ENCODE measurements at regions not wholly inside any gene's neighbourhood (a gene's known extent, or its start where the extent isn't known, plus 50 kb on each side); places are given as distances from the start of the nearest gene placed in this dataset.

DNA sequence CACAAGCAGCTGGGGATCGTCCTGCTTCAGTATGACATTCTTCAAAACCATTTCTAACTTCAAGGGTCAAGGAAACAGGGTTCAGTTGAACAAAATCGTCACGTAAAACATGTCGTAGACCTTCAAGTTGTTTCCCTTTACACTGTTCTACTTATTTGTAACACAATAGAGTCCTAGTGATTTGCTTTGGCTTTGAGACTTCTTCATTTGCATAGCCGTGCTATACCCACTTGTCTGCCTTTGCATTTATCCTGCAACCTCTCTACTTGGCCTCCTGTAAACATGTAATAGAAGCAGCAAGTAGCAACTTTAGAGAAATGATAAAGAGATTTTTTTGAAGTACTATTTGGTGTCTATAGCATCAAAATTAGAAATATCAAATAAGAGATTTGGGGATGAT, 194.9 kb downstream of the SLC7A11 start:
- no peaks in the 10 kb centered on the region for H3K4me1 Mint-ChIP-seq
- H3K9me3 Mint-ChIP-seq, result peaks cover 0 to 3% (median 0%) of the 10 kb centered on the region in 11 donors
- H3K36me3 Mint-ChIP-seq, result no peaks in the 10 kb centered on the region
- POLR2A ChIA-PET, result no interaction called here
- H3K9me3 ChIP-seq (ENCODE audit: control insufficient read depth in 2 of 3, low read length in 3 of 3), result no peaks in the 10 kb centered on the region
- H3K27me3 Mint-ChIP-seq, result no peaks in the 10 kb centered on the region
- no peak for DNase-seq
- no peak overlapping the region for H3K27ac ChIP-seq (ENCODE audit: low read depth, low read length)
- no peak overlapping the region for H3K4me3 Mint-ChIP-seq
- H3K27ac Mint-ChIP-seq, result no peak overlapping the region
- no peaks in the 10 kb centered on the region for H3K36me3 ChIP-seq (ENCODE audit: control insufficient read depth in 2 of 3, insufficient read depth in 3 of 3, low read length in 3 of 3)
- CTCF ChIA-PET, result no interaction called here
- intact Hi-C loops (cut with micrococcal nuclease), result no loop called here
- H3K4me1 ChIP-seq (ENCODE audit: control insufficient read depth in 2 of 2, insufficient read depth in 2 of 2, low read length in 2 of 2), result no peaks in the 10 kb centered on the region
- H3K4me3 ChIP-seq (ENCODE audit: low read length), result no peak overlapping the region
- ATAC-seq, result no peak
- no peaks in the 10 kb centered on the region for H3K27me3 ChIP-seq (ENCODE audit: control insufficient read depth in 2 of 2, insufficient read depth in 2 of 2, low read length in 2 of 2)

GRCh38 chr4:138045036-138045435, 197.1 kb downstream of the SLC7A11 start:
- H3K9me3 Mint-ChIP-seq, result peaks cover 0 to 3% (median 0%) of the 10 kb centered on the region in 11 donors
- no peaks in the 10 kb centered on the region for H3K27me3 ChIP-seq (ENCODE audit: control insufficient read depth in 2 of 2, insufficient read depth in 2 of 2, low read length in 2 of 2)
- ATAC-seq (no peak), DNase-seq (no peak)
- no peaks in the 10 kb centered on the region for H3K36me3 ChIP-seq (ENCODE audit: control insufficient read depth in 2 of 3, insufficient read depth in 3 of 3, low read length in 3 of 3)
- H3K9me3 ChIP-seq (ENCODE audit: control insufficient read depth in 2 of 3, low read length in 3 of 3), result no peaks in the 10 kb centered on the region
- H3K36me3 Mint-ChIP-seq, result no peaks in the 10 kb centered on the region
- H3K27ac ChIP-seq (ENCODE audit: low read depth, low read length), result no peak overlapping the region
- no peak overlapping the region for H3K27ac Mint-ChIP-seq
- H3K4me3 ChIP-seq (ENCODE audit: low read length), result no peak overlapping the region
- intact Hi-C loops (cut with micrococcal nuclease), result no loop called here
- no peak overlapping the region for H3K4me3 Mint-ChIP-seq
- no peaks in the 10 kb centered on the region for H3K4me1 Mint-ChIP-seq
- H3K4me1 ChIP-seq (ENCODE audit: control insufficient read depth in 2 of 2, insufficient read depth in 2 of 2, low read length in 2 of 2), result no peaks in the 10 kb centered on the region
- ChIA-PET POLR2A (no interaction called here), CTCF (no interaction called here)
- no peaks in the 10 kb centered on the region for H3K27me3 Mint-ChIP-seq

GRCh38 chr4:138039010-138039409, 203.1 kb downstream of the SLC7A11 start:
- no peak for ATAC-seq
- Mint-ChIP-seq H3K27me3 (no peaks in the 10 kb centered on the region), H3K4me1 (no peaks in the 10 kb centered on the region), H3K4me3 (no peak overlapping the region), H3K9me3 (peaks cover 0 to 2% (median 0%) of the 10 kb centered on the region in 11 donors), H3K36me3 (no peaks in the 10 kb centered on the region), H3K27ac (no peak overlapping the region)
- no peaks in the 10 kb centered on the region for H3K4me1 ChIP-seq (ENCODE audit: control insufficient read depth in 2 of 2, insufficient read depth in 2 of 2, low read length in 2 of 2)
- POLR2A ChIA-PET, result no interaction called here
- H3K27me3 ChIP-seq (ENCODE audit: control insufficient read depth in 2 of 2, insufficient read depth in 2 of 2, low read length in 2 of 2), result no peaks in the 10 kb centered on the region
- H3K27ac ChIP-seq (ENCODE audit: low read depth, low read length), result no peak overlapping the region
- no peak overlapping the region for H3K4me3 ChIP-seq (ENCODE audit: low read length)
- CTCF ChIA-PET, result no interaction called here
- no peak for DNase-seq
- H3K9me3 ChIP-seq (ENCODE audit: control insufficient read depth in 2 of 3, low read length in 3 of 3), result no peaks in the 10 kb centered on the region
- no peaks in the 10 kb centered on the region for H3K36me3 ChIP-seq (ENCODE audit: control insufficient read depth in 2 of 3, insufficient read depth in 3 of 3, low read length in 3 of 3)
- intact Hi-C loops (cut with micrococcal nuclease), result loop anchor here (5.0 kb wide), 1 partner anchor 833 kb away; no protein-coding TSS in a partner anchor

- ChIA-PET POLR2A (no interaction called here), CTCF (no interaction called here)
- H3K36me3 ChIP-seq (ENCODE audit: control insufficient read depth in 2 of 3, insufficient read depth in 3 of 3, low read length in 3 of 3), result no peaks in the 10 kb centered on the region
- no peaks in the 10 kb centered on the region for H3K4me1 ChIP-seq (ENCODE audit: control insufficient read depth in 2 of 2, insufficient read depth in 2 of 2, low read length in 2 of 2)
- H3K4me1 Mint-ChIP-seq, result no peaks in the 10 kb centered on the region
- H3K9me3 ChIP-seq (ENCODE audit: control insufficient read depth in 2 of 3, low read length in 3 of 3), result no peaks in the 10 kb centered on the region
- H3K27me3 ChIP-seq (ENCODE audit: control insufficient read depth in 2 of 2, insufficient read depth in 2 of 2, low read length in 2 of 2), result no peaks in the 10 kb centered on the region
- no peak overlapping the region for H3K4me3 Mint-ChIP-seq
- ATAC-seq (no peak), DNase-seq (no peak)
- no peak overlapping the region for H3K27ac ChIP-seq (ENCODE audit: low read depth, low read length)
- H3K36me3 Mint-ChIP-seq, result no peaks in the 10 kb centered on the region
- intact Hi-C loops (cut with micrococcal nuclease), result loop anchor here (5.0 kb wide), 1 partner anchor 835 kb away; no protein-coding TSS in a partner anchor
- no peak overlapping the region for H3K27ac Mint-ChIP-seq
- no peak overlapping the region for H3K4me3 ChIP-seq (ENCODE audit: low read length)
- peaks cover 0 to 2% (median 0%) of the 10 kb centered on the region in 11 donors for H3K9me3 Mint-ChIP-seq
- H3K27me3 Mint-ChIP-seq, result no peaks in the 10 kb centered on the region
These were observed 204.5 kb downstream of the SLC7A11 start for GRCh38 chr4:138037696-138038095.

DNA sequence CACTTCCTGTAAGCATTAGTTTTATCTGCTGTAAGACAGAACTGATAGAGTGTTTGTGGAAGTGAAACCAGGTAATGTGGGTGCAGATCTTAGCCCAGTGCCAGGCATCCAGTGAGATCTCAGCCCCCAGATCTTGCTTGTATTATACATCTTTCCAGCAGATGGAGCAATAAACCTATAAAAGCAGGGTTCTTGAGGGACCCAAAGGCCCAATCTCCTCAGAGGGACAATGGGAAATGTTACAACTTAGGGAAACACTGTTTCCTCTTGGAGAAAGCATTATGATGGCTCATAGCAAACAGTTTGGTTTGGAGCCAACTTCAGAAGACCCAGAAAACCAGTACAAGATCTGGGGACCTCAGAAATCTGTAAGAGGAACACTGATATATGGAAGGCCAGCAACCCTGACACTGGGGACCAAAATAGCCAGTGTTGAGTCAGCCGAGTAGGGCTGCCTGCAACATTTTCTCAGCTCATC, 206.3 kb downstream of the SLC7A11 start:
- H3K4me3 Mint-ChIP-seq, result no peak overlapping the region

DNA sequence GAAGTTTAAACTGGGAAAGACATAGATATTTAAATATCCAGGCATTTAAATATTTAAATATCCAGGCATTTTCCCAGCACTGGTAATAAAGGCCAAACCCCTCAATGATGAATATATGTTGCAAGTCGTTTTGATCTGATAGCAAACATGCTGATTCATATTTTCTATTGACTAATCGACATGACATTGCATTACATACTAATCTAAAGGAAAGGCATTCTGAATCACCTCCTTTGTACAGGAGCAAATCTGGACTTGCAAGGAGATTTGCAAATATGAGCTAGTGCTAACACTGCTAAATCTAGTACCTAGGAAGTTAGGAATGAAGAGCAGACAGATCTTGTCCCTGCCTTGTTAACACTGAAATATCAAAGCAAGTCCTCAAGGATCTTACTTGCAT, 207.3 kb downstream of the SLC7A11 start:
- H3K36me3 ChIP-seq (ENCODE audit: control insufficient read depth in 2 of 3, insufficient read depth in 3 of 3, low read length in 3 of 3), result no peaks in the 10 kb centered on the region
- ChIA-PET CTCF (no interaction called here), POLR2A (no interaction called here)
- H3K4me3 Mint-ChIP-seq, result no peak overlapping the region
- H3K36me3 Mint-ChIP-seq, result no peaks in the 10 kb centered on the region
- DNase-seq (no peak), ATAC-seq (no peak)
- H3K9me3 Mint-ChIP-seq, result peaks cover 0 to 2% (median 0%) of the 10 kb centered on the region in 11 donors
- H3K4me1 ChIP-seq (ENCODE audit: control insufficient read depth in 2 of 2, insufficient read depth in 2 of 2, low read length in 2 of 2), result no peaks in the 10 kb centered on the region
- H3K27ac ChIP-seq (ENCODE audit: low read depth, low read length), result no peak overlapping the region
- no peaks in the 10 kb centered on the region for H3K4me1 Mint-ChIP-seq
- no peaks in the 10 kb centered on the region for H3K9me3 ChIP-seq (ENCODE audit: control insufficient read depth in 2 of 3, low read length in 3 of 3)
- intact Hi-C loops (cut with micrococcal nuclease), result loop anchor here (1.0 to 5.0 kb wide), 2 partner anchors 646 to 837 kb away; no protein-coding TSS in a partner anchor
- H3K27ac Mint-ChIP-seq, result no peak overlapping the region
- no peaks in the 10 kb centered on the region for H3K27me3 ChIP-seq (ENCODE audit: control insufficient read depth in 2 of 2, insufficient read depth in 2 of 2, low read length in 2 of 2)
- no peak overlapping the region for H3K4me3 ChIP-seq (ENCODE audit: low read length)
- H3K27me3 Mint-ChIP-seq, result no peaks in the 10 kb centered on the region

More for the DNA sequence above, 206.3 kb downstream of the SLC7A11 start:
- no peaks in the 10 kb centered on the region for H3K27me3 ChIP-seq (ENCODE audit: control insufficient read depth in 2 of 2, insufficient read depth in 2 of 2, low read length in 2 of 2)
- H3K27ac ChIP-seq (ENCODE audit: low read depth, low read length), result no peak overlapping the region
- ATAC-seq (peak; percentile 60), DNase-seq (no peak)
- Mint-ChIP-seq H3K9me3 (peaks cover 0 to 2% (median 0%) of the 10 kb centered on the region in 11 donors), H3K27ac (no peak overlapping the region), H3K36me3 (no peaks in the 10 kb centered on the region), H3K27me3 (no peaks in the 10 kb centered on the region), H3K4me1 (no peaks in the 10 kb centered on the region)
- H3K4me1 ChIP-seq (ENCODE audit: control insufficient read depth in 2 of 2, insufficient read depth in 2 of 2, low read length in 2 of 2), result no peaks in the 10 kb centered on the region
- intact Hi-C loops (cut with micrococcal nuclease), result loop anchor here (1.0 to 5.0 kb wide), 2 partner anchors 645 to 836 kb away; no protein-coding TSS in a partner anchor
- ChIA-PET POLR2A (no interaction called here), CTCF (interaction anchor here (0.5 kb wide), 1 partner anchor 832 kb away, joined by 3 read pairs; no protein-coding TSS in a partner anchor)
- H3K9me3 ChIP-seq (ENCODE audit: control insufficient read depth in 2 of 3, low read length in 3 of 3), result no peaks in the 10 kb centered on the region
- H3K36me3 ChIP-seq (ENCODE audit: control insufficient read depth in 2 of 3, insufficient read depth in 3 of 3, low read length in 3 of 3), result no peaks in the 10 kb centered on the region
- no peak overlapping the region for H3K4me3 ChIP-seq (ENCODE audit: low read length)

- DNase-seq (no peak), ATAC-seq (no peak)
- Mint-ChIP-seq H3K4me3 (no peak overlapping the region), H3K27me3 (no peaks in the 10 kb centered on the region), H3K27ac (no peak overlapping the region), H3K4me1 (no peaks in the 10 kb centered on the region), H3K36me3 (no peaks in the 10 kb centered on the region), H3K9me3 (no peaks in the 10 kb centered on the region)
- ChIA-PET CTCF (no interaction called here), POLR2A (no interaction called here)
- H3K36me3 ChIP-seq (ENCODE audit: control insufficient read depth in 2 of 3, insufficient read depth in 3 of 3, low read length in 3 of 3), result no peaks in the 10 kb centered on the region
- intact Hi-C loops (cut with micrococcal nuclease), result no loop called here
- H3K27me3 ChIP-seq (ENCODE audit: control insufficient read depth in 2 of 2, insufficient read depth in 2 of 2, low read length in 2 of 2), result no peaks in the 10 kb centered on the region
- no peaks in the 10 kb centered on the region for H3K4me1 ChIP-seq (ENCODE audit: control insufficient read depth in 2 of 2, insufficient read depth in 2 of 2, low read length in 2 of 2)
- H3K9me3 ChIP-seq (ENCODE audit: control insufficient read depth in 2 of 3, low read length in 3 of 3), result no peaks in the 10 kb centered on the region
- H3K27ac ChIP-seq (ENCODE audit: low read depth, low read length), result no peak overlapping the region
- no peak overlapping the region for H3K4me3 ChIP-seq (ENCODE audit: low read length)
These were observed 209.9 kb downstream of the SLC7A11 start for GRCh38 chr4:138032222-138032621.
